Mammary epithelial cell (primary cell): ENCODE measurements at regions not wholly inside any gene's neighbourhood (a gene's known extent, or its start where the extent isn't known, plus 50 kb on each side); places are given as distances from the start of the nearest gene placed in this dataset.

ENCODE experiments used
- CTCF ChIP-seq, 2 donors: IDR thresholded peaks in 1 of 2; conservative IDR thresholded peaks in 1 of 2; 2 replicates each; pipeline ENCODE4 v1.5.1; 2011 to 2012; ENCODE audit warnings: inconsistent platforms in 2 of 2, low read length in 2 of 2, mild to moderate bottlenecking in 2 of 2, control low read depth in 1 of 2, low read depth in 1 of 2; ENCODE audit not compliant: insufficient read depth in 1 of 2; ENCODE audit errors: extremely low read depth in 1 of 2
- EZH2 ChIP-seq: IDR thresholded peaks from 2 replicates; pipeline ENCODE4 v1.6.1; 2012; ENCODE audit warnings: low read length, inconsistent platforms, borderline replicate concordance

- TF ChIP-seq CTCF (conservative IDR thresholded peaks at IDR 0.05 in 1 of 2, IDR thresholded peaks at IDR 0.05 in 1 of 2; ENCODE audit: extremely low read depth in 1 of 2, insufficient read depth in 1 of 2, low read depth in 1 of 2, low read length in 2 of 2) (no peak), EZH2 (no peak)
Observed at GRCh38 chr5:37916525-37916924, 76.7 kb upstream of the GDNF start.
